Mesenteric fat pad (tissue), 1 donor: ENCODE measurements at regions not wholly inside any gene's neighbourhood (a gene's known extent, or its start where the extent isn't known, plus 50 kb on each side); places are given as distances from the start of the nearest gene placed in this dataset.
"Not testable (repeated sequence)": the region's sequence is repeated elsewhere in the genome, so short reads cannot be mapped to it uniquely, and the experiment has no call there.

Experiments used
- DNase-seq: peaks from one replicate; pipeline ENCODE4 v3.0.0-alpha.2; 2020; ENCODE audit warnings: low spot score
- donor health status: DM: yes; HTN: yes; CAD: no.

DNA sequence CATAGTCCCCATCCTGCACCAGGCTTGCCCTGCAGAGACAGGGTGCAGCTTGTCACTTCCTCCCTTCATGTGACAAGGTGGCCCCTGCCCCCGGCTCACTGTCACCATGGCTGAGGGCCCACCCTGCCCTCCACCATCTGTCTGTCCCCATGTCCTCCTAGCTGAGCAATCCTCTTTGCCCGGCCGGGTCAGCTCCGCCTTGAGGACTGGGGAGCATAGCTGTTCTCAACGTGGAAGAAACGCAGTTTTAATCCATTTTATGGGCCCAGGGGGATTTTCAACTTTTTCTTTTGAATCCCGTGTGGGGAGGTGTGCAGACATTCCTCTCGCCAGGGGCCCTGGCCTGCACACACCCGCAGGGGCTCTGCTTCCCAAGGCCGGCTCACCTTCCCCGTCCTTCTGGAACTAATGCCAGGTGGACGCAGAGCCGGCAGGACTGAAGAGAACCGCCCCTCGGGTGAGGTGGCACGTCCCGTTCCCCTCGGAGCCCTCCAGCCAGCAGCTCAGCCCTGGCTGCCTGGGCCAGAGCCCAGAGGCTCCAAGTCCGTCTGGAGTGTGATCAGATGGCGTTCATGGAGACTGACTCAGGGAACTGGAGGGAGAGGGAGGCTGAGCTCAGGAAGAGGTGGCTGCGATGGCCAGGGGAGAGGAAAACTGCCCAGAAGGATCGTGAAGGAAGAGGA, 1108.7 kb downstream of the BRD1 start:
- no peak for DNase-seq

DNA sequence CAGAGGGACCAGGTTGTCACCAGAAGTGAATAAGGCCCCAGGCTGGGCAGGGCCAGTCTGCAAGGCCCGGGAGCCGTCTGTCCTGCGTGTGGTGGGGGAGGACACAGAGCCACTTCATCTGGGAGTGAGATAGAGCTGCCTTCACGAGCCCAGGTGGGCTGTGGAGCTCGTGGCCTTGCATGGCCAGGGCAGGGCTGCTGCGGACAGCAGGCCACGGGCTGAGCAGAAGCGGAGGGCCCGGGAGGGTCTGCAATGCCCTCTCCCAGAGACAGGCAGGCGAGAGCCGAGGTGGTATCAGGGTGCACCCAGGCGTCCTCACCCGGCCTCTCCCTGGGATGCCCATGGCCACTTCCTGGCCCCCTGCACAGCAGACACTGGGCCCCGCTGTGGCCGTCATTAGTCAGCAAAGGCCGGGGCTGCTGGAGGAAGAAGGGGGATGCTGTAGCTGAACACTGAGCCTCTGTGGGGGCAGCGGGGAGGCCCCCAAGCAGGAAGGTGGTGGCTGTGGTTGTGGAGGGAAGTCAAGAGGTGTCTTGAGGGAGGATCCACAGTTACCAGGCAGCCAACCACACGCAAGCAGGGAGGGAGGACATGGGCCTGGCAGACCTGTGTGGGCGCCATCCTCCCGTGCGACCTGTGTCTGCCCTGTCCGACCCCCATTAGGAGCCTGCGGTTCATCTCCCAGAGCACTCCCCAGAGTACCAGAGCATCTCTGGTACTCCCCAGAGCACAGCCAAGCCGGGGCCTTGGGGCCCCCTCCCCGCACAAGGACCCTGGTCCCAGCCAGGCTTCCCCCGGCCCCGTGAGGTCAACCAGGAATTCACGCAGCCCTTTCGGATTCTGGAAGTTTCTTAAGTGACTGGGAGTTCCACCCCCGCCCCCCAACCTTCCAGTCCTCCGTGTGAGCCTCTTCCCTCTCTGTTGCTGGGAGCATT, 1109.5 kb downstream of the BRD1 start:
- DNase-seq = no peak

DNA sequence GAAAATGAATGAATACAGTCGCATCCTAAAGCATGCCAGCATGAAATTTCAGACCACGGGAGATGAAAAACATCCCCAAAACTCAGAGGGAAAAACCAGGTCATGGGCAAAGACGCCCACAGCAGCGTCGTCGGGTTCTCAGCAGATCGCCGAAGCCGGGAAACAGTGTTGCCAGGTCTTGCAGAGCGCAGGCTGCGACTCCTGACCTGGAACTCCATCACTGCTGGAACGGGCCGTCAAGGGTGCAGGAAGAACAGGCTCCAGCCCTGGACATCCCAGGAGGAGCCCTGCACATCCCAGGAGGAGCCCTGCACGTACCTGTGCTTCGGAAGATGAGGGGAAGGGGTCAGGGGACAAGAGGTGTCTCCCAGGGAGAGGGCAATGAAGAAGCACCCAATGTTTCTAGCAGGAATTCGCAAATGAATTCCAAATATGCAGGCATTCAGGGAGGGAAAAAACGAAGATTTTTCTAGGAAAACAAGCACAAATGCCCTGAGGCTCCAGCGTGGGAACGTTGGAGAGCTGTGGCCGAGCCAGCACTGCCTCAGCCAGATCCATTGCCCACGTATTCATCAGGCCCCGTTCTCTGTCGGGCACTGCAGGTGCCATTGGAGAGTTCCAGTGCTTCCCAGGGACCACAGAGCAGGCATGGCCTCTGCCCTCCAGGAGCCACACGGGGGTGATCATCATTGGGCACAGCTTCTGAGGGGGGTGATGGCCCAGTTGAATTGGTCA, 1110.4 kb downstream of the BRD1 start:
- no peak for DNase-seq

DNA sequence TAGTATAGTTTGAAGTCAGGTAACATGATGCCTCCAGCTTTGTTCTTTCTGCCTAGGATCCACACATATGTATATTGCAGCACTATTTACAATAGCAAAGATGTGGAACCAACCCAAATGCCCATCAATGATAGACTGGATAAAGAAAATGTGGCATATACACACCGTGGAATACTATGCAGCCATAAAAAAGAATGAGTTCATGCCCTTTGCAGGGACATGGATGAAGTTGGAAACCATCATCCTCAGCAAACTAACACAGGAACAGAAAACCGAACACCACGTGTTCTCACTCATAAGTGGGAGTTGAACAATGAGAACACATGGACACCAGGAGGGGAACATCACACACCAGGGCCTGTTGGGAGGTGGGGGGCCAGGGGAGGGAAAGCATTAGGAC, 1111.5 kb downstream of the BRD1 start:
- not testable (repeated sequence) for DNase-seq

GRCh38 chr22:48715511-48715910, 1112.2 kb downstream of the BRD1 start:
- DNase-seq = no peak

- no peak for DNase-seq
Measured at GRCh38 chr22:48714231-48714630, 1113.4 kb downstream of the BRD1 start.

GRCh38 chr22:48713272-48714205, 1114.1 kb downstream of the BRD1 start:
- DNase-seq = no peak

- no peak for DNase-seq
Measured at GRCh38 chr22:48712558-48713271, 1115.0 kb downstream of the BRD1 start.

- DNase-seq = no peak
Measured at GRCh38 chr22:48711669-48712068, 1116.0 kb downstream of the BRD1 start.

DNA sequence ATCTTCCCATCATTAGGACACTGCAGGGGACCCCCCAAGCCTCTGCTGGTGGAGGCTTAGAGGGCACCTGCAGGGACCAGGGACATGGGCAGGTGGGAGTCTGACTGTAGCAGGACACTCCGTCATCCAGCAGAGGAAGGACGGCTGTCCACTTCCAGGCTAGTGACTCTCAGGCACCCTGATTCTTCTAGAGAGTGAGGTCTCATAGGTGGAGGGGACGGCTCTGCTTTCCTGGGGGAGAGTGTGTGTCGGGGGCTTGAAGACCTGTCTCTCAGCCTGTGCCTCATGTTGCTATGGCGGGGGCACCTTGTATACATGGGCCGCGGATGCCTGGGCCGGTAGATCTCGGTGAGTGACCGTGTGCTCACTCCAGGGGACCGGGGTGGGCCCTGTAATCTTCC, 1116.6 kb downstream of the BRD1 start:
- DNase-seq = no peak

- no peak for DNase-seq
Measured at GRCh38 chr22:48710410-48710809, 1117.3 kb downstream of the BRD1 start.

DNA sequence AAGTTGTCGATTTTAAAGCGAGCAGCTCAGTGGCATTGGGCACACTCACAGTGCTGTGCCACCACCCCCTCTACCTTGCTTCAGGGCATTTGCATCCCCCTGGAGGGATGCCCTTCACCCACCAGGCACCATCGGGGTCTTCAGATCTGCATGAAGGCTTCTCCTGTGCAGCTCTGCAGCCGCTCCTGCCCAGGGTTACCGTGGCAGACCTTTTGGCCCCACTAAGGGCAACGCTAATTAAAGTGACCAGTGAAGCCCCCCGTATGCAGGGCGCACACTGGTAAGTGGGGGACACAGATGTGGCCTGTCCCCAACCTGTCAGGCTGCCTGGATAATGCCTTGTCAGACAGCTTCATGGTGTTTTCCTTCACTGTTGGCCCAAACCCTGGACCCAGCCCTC, 1117.7 kb downstream of the BRD1 start:
- DNase-seq = no peak

DNA sequence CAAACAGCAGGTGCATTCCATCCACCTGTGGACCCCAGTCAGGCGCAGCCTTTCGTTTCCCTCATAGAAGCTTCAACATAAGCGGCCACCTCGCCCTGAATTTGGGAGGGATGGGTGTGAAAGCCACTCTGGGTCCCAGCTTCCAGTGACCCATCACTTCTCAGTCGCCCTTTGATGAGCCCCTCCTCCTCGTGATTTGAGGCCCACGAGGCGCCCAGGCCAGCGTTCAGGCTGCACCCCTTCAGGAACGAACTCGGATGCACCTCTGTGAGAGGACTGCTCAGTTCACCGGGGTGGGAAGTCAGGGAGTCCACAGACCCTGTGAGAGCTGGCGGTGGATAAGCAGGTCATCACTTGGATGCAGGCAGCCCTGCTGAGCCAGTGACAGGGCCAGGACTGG, 1118.2 kb downstream of the BRD1 start:
- DNase-seq = no peak

- DNase-seq = no peak
Measured at GRCh38 chr22:48708558-48709245, 1119.0 kb downstream of the BRD1 start.

DNA sequence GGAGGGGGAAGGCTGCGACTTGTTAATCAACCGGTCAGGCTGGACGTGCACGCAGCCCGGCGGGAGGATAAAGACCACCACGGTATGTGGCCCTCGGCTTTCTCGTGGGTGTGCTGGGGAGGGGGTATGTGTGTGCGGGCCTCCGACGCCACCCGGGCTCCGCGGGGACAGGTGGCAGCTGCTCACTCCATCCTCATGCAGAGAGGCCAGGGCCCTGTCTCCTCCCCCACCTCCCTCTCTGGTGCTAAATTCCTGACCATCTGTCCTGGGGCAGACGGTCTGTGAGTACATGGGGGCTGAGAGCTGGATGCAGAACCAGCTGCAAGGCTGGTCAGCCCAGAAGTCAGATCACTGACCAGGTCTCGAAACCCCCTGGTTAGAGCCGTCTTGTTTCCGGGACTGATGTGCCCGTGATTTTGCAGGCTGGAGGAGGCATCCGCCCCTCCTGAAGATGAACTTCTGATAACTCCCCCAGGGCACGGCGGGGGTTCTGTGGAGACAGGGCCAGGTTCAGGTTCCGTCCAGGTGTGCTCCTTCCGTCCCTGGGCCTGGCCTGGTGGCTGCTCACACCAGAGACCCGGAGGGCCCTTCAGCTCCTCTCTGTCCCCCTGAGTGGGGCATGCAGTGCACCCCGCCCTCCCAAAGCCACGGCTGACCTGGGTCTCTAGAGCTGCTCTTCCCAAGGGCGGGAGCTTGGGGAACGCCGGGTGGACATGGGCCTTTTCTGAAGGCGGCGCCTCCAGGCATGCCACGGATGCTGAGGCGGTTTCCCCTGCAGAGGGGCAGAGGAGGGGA, 1119.7 kb downstream of the BRD1 start:
- DNase-seq = no peak

DNA sequence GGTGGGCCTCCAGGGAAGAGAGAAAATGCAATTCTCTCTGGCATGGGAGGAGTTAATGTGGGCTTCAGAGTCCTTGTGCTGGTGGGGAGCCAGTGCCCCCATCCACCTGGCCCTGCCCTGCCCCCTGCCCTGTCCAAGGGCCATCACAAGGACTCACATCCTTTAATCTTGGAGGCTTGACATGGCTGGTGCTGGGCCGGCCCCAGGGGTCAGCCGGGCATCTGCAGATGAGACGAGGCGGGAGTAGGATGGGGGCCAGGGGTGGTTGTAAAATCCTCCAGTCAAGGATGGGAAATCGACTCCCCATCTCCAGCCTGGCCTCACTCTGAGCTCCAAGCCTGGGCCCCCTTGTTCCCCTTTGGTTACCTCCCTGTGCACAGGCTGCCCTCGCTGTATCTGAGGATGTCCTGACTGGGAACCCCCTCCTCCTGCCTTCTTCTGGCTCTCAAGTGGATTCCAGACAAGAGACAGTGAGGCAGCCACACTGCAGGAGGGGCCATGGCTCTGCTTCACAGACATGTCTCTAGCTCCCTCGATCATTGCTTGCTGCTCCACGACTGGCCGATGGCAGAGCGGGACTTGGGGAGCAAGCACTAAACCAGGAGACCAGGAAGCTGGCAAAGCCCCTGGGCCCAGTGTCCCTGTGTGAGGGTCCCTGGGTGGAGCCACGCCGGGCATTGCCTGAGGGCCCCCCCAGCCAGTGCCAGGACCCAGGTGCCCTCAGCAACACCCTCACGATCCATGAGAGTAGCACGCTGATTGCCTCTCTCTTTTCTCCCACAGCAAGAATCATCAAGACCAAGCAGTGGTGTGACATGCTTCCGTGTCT, 1120.5 kb downstream of the BRD1 start:
- no peak for DNase-seq

DNA sequence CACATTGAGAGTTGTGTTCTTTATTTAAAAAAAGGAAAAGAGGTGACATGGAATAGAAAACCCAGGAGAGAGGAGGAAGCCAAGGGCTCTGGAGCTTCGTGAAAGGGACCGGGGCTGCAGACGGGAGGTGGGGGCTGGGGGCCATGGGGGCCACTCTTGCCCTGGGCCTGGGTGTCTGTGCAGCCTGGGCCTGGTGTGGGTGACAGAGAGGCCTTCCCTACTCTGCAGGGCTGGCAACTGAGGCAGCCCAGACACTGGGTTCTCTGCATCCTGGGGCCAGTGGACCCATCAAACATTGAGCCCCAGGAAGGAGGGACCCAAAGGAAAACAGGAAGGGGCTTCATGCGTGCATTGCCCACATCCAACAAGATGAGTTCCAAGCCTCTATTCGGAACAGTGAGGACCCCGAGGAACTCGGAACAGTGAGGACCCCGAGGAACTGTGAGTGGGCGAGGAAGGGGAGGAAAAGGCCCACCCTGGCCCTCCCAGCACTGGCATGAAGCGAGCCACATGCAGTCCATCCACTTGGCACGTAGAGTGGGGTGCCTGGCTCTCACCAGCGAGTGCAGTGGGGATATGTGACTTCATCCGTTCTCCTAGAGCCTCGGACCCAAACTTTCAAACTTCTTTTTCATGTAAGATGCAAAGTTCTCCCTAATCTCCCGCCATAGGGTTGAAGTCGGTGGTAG, 1121.6 kb downstream of the BRD1 start:
- DNase-seq = no peak
